CD14-positive monocyte (primary cell): ENCODE measurements at regions not wholly inside any gene's neighbourhood (a gene's known extent, or its start where the extent isn't known, plus 50 kb on each side); places are given as distances from the start of the nearest gene placed in this dataset.

Source experiments
- DNase-seq, 3 donors: peaks; one replicate each; pipeline ENCODE4 v3.0.0-alpha.2; 2011 to 2022
- H2AFZ ChIP-seq: 2 replicates; pipeline ENCODE4 v1.6.0; 2012; ENCODE audit warnings: mild to moderate bottlenecking, low read depth, low read length, inconsistent platforms; ENCODE audit not compliant: insufficient read depth, poor library complexity, severe bottlenecking
- H3K27ac ChIP-seq, 2 donors: 1 replicate in 1 of 2; 2 replicates in 1 of 2; pipeline ENCODE4 v1.5.1; 2012 to 2013; ENCODE audit warnings: low read length in 2 of 2, control low read depth in 1 of 2, inconsistent platforms in 1 of 2, low read depth in 1 of 2, mild to moderate bottlenecking in 1 of 2
- H3K27me3 ChIP-seq, 2 donors: one replicate each; pipeline versions ENCODE4 v1.6.0 to v1.6.1; 2011 to 2013; ENCODE audit warnings: low read length in 2 of 2; ENCODE audit not compliant: control insufficient read depth in 2 of 2, insufficient read depth in 2 of 2
- H3K36me3 ChIP-seq, 2 donors: replicated peaks in 1 of 2; 1 replicate in 1 of 2; 2 replicates in 1 of 2; pipeline versions ENCODE4 v1.5.1 to v1.6.1; 2012 to 2013; ENCODE audit warnings: low read length in 2 of 2, control low read depth in 1 of 2, inconsistent platforms in 1 of 2, mild to moderate bottlenecking in 1 of 2; ENCODE audit not compliant: insufficient read depth in 2 of 2, control insufficient read depth in 1 of 2
- H3K4me1 ChIP-seq, 2 donors: 1 replicate in 1 of 2; 2 replicates in 1 of 2; pipeline versions ENCODE4 v1.5.1 to v1.6.1; 2012 to 2013; ENCODE audit warnings: low read length in 2 of 2, control low read depth in 1 of 2, inconsistent platforms in 1 of 2, mild to moderate bottlenecking in 1 of 2, moderate library complexity in 1 of 2; ENCODE audit not compliant: insufficient read depth in 2 of 2, control insufficient read depth in 1 of 2
- H3K4me2 ChIP-seq: replicated peaks from 2 replicates; pipeline ENCODE3; 2012; ENCODE audit warnings: low read length, moderate library complexity, mild to moderate bottlenecking; ENCODE audit not compliant: poor library complexity, severe bottlenecking; ENCODE audit errors: extremely low read depth
- H3K4me3 ChIP-seq, 3 experiments: fragments of 200-600 bp in 1 of 3; sonication (generic) in 1 of 3; replicated peaks in 1 of 3; 1 replicate in 2 of 3; 2 replicates in 1 of 3; pipeline ENCODE4 v1.5.1; 2011 to 2013; ENCODE audit warnings: low read length in 3 of 3, mild to moderate bottlenecking in 3 of 3, control low read depth in 2 of 3, low read depth in 2 of 3, inconsistent platforms in 1 of 3, moderate library complexity in 1 of 3
- H3K79me2 ChIP-seq: 2 replicates; pipeline ENCODE4 v1.6.0; 2012; ENCODE audit warnings: mild to moderate bottlenecking, control low read depth, inconsistent platforms, low read length, moderate library complexity; ENCODE audit not compliant: insufficient read depth
- H3K9ac ChIP-seq: 2 replicates; pipeline ENCODE4 v1.6.0; 2017; ENCODE audit warnings: low read length, mild to moderate bottlenecking; ENCODE audit not compliant: insufficient read depth, poor library complexity, severe bottlenecking
- H3K9me3 ChIP-seq, 2 donors: replicated peaks in 1 of 2; 1 replicate in 1 of 2; 2 replicates in 1 of 2; pipeline versions ENCODE4 v1.5.1 to v1.6.1; 2012 to 2013; ENCODE audit warnings: low read length in 2 of 2, control low read depth in 1 of 2; ENCODE audit not compliant: control insufficient read depth in 1 of 2, insufficient read depth in 1 of 2
- H4K20me1 ChIP-seq: 2 replicates; pipeline ENCODE4 v1.6.0; 2012; ENCODE audit warnings: mild to moderate bottlenecking, low read length, control low read depth, moderate library complexity; ENCODE audit not compliant: insufficient read depth
- H3K27ac Mint-ChIP-seq, 7 donors: one replicate each; pipeline ENCODE4 v1.8.0; 2020; ENCODE audit warnings: mild to moderate bottlenecking in 7 of 7, mixed read lengths in 7 of 7, moderate library complexity in 6 of 7, inconsistent platforms in 2 of 7
- H3K27me3 Mint-ChIP-seq, 3 donors: one replicate each; pipeline ENCODE4 v1.8.0; 2021 to 2022; ENCODE audit warnings: low read depth in 3 of 3, mild to moderate bottlenecking in 3 of 3, mixed read lengths in 3 of 3, moderate library complexity in 3 of 3, inconsistent platforms in 1 of 3
- H3K36me3 Mint-ChIP-seq, 2 donors: one replicate each; pipeline ENCODE4 v1.8.0; 2020; ENCODE audit warnings: mixed read lengths in 2 of 2, inconsistent platforms in 1 of 2, mild to moderate bottlenecking in 1 of 2
- H3K4me1 Mint-ChIP-seq: one replicate; pipeline ENCODE4 v1.8.0; 2020; ENCODE audit warnings: mild to moderate bottlenecking, mixed read lengths
- H3K4me3 Mint-ChIP-seq, 2 donors: one replicate each; pipeline ENCODE4 v1.8.0; 2020; ENCODE audit warnings: mild to moderate bottlenecking in 2 of 2, mixed read lengths in 2 of 2, moderate library complexity in 1 of 2
- H3K9me3 Mint-ChIP-seq, 7 donors: one replicate each; pipeline ENCODE4 v1.8.0; 2020 to 2022; ENCODE audit warnings: mixed read lengths in 7 of 7, mild to moderate bottlenecking in 6 of 7, moderate library complexity in 6 of 7, inconsistent platforms in 2 of 7
- CTCF ChIP-seq: fragments of 200-600 bp; IDR thresholded peaks from one replicate; pipeline ENCODE4 v1.8.0; 2022; ENCODE audit warnings: antibody characterized with exemption, mild to moderate bottlenecking
- WGBS: methylation state at CpG from one replicate; pipeline ENCODE4 v1.1.5; 2013; ENCODE audit warnings: missing lambda C conversion rate; ENCODE audit not compliant: insufficient coverage; 5-methylcytosine and 5-hydroxymethylcytosine counted together
- intact Hi-C, 2 donors: fragments of 100-400 bp; cut with micrococcal nuclease; formaldehyde crosslinking; loops; one replicate each; pipeline versions ENCODE4 v1.15.0 to v1.15.1; 2023

- Histone ChIP-seq H3K4me2 (no peak overlapping the region), H3K27ac (no peak overlapping the region), H3K9me3 (peaks cover 5 to 8% of the 10 kb centered on the region in 2 donors), H3K9ac (no peak overlapping the region), H3K4me3 (no peak overlapping the region), H3K36me3 (no peaks in the 10 kb centered on the region), H3K4me1 (no peaks in the 10 kb centered on the region), H2AFZ (no peak overlapping the region), H3K27me3 (no peaks in the 10 kb centered on the region), H3K79me2 (no peaks in the 10 kb centered on the region), H4K20me1 (no peaks in the 10 kb centered on the region)
- Mint-ChIP-seq H3K4me1 (no peaks in the 10 kb centered on the region), H3K36me3 (no peaks in the 10 kb centered on the region), H3K9me3 (peaks cover 6 to 10% (median 7%) of the 10 kb centered on the region in 7 donors), H3K27me3 (peaks cover 3 to 11% (median 4%) of the 10 kb centered on the region in 3 donors), H3K4me3 (no peak overlapping the region), H3K27ac (peak overlapping the region in 1 of 7 donors; percentile 31)
- intact Hi-C loops: no loop called here
- DNase-seq: no peak
- TF ChIP-seq CTCF: no peak
- WGBS: 97% methylated on average over 52 of the region's 55 CpGs
Observed at GRCh38 chr21:43298546-43299440, 128.1 kb downstream of the SIK1 start.

- H3K4me3 Mint-ChIP-seq: no peak overlapping the region
- Histone ChIP-seq H3K27ac (no peak overlapping the region), H4K20me1 (no peaks in the 10 kb centered on the region), H3K4me3 (no peak overlapping the region), H3K79me2 (no peaks in the 10 kb centered on the region), H3K36me3 (no peaks in the 10 kb centered on the region), H3K9ac (no peak overlapping the region), H3K27me3 (no peaks in the 10 kb centered on the region), H2AFZ (no peak overlapping the region), H3K9me3 (peaks cover 5 to 8% of the 10 kb centered on the region in 2 donors), H3K4me2 (no peak overlapping the region), H3K4me1 (no peaks in the 10 kb centered on the region)
- peak overlapping the region in 1 of 7 donors; percentile 9 for H3K27ac Mint-ChIP-seq
- peaks cover 3 to 11% (median 4%) of the 10 kb centered on the region in 3 donors for H3K27me3 Mint-ChIP-seq
- no peak for TF ChIP-seq CTCF
- no peaks in the 10 kb centered on the region for H3K36me3 Mint-ChIP-seq
- intact Hi-C loops: no loop called here
- no peaks in the 10 kb centered on the region for H3K4me1 Mint-ChIP-seq
- 96% methylated on average over 9 of the region's 11 CpGs for WGBS
- peaks cover 6 to 10% (median 7%) of the 10 kb centered on the region in 7 donors for H3K9me3 Mint-ChIP-seq
- no peak for DNase-seq
Observed at GRCh38 chr21:43297989-43298388, 128.9 kb downstream of the SIK1 start.
